Neural cell (in vitro differentiated cells): ENCODE measurements at regions not wholly inside any gene's neighbourhood (a gene's known extent, or its start where the extent isn't known, plus 50 kb on each side); places are given as distances from the start of the nearest gene placed in this dataset.

ENCODE experiments used
- H2AFZ ChIP-seq: fragments of 200-600, 300-800 bp; sonication (generic), shearing (Covaris generic); 2 replicates; pipeline ENCODE4 v1.6.0; 2014; ENCODE audit warnings: low read depth, mild to moderate bottlenecking, antibody characterized with exemption, low read length, moderate library complexity
- H3F3A ChIP-seq: fragments of 200-600 bp; shearing (Covaris generic); 2 replicates; pipeline ENCODE4 v1.6.1; 2016; ENCODE audit warnings: mild to moderate bottlenecking, moderate library complexity, mixed read lengths, antibody characterized with exemption, low read length; ENCODE audit not compliant: insufficient read depth, poor library complexity, severe bottlenecking
- H3K27ac ChIP-seq: fragments of 200-600, 300-800 bp; sonication (generic), shearing (Covaris generic); 2 replicates; pipeline ENCODE4 v1.5.1; 2014; ENCODE audit warnings: mild to moderate bottlenecking, low read length, moderate library complexity
- H3K27me3 ChIP-seq: fragments of 300-800, 200-600 bp; sonication (generic), shearing (Covaris generic); 2 replicates; pipeline ENCODE4 v1.6.0; 2014; ENCODE audit warnings: mild to moderate bottlenecking, low read depth, low read length, moderate library complexity; ENCODE audit not compliant: insufficient read depth
- H3K36me3 ChIP-seq: fragments of 300-800, 200-600 bp; sonication (generic), shearing (Covaris generic); 2 replicates; pipeline ENCODE4 v1.5.1; 2014; ENCODE audit warnings: mild to moderate bottlenecking, antibody characterized with exemption, low read length, moderate library complexity; ENCODE audit not compliant: insufficient read depth
- H3K4me2 ChIP-seq: fragments of 300-800, 200-600 bp; sonication (generic), shearing (Covaris generic); 2 replicates; pipeline ENCODE4 v1.6.0; 2014; ENCODE audit warnings: mild to moderate bottlenecking, low read length
- H3K4me3 ChIP-seq: fragments of 300-800, 200-600 bp; sonication (generic), shearing (Covaris generic); 2 replicates; pipeline ENCODE4 v1.5.1; 2014; ENCODE audit warnings: mild to moderate bottlenecking, low read length, moderate library complexity
- H3K79me2 ChIP-seq: fragments of 200-600 bp; shearing (Covaris generic); replicated peaks from 2 replicates; pipeline ENCODE4 v1.6.0; 2014; ENCODE audit warnings: mild to moderate bottlenecking, low read length, moderate library complexity; ENCODE audit not compliant: insufficient read depth
- H3K9ac ChIP-seq: fragments of 300-800, 200-600 bp; sonication (generic), shearing (Covaris generic); 2 replicates; pipeline ENCODE4 v1.6.1; 2016; ENCODE audit warnings: mild to moderate bottlenecking, low read length, mixed read lengths
- H3K9me2 ChIP-seq: fragments of 200-600 bp; shearing (Covaris generic); 2 replicates; pipeline ENCODE4 v1.6.1; 2016; ENCODE audit warnings: mild to moderate bottlenecking, low read length, mixed read lengths; ENCODE audit not compliant: insufficient read depth
- H3K9me3 ChIP-seq: fragments of 200-600, 300-800 bp; sonication (generic), shearing (Covaris generic); 2 replicates; pipeline ENCODE4 v1.6.1; 2016; ENCODE audit warnings: mild to moderate bottlenecking, mixed run types, low read length, moderate library complexity, mixed read lengths
- H4K20me1 ChIP-seq: fragments of 200-600 bp; shearing (Covaris generic); 2 replicates; pipeline ENCODE4 v1.6.1; 2016; ENCODE audit warnings: mild to moderate bottlenecking, mixed run types; ENCODE audit not compliant: insufficient read depth
- CTCF ChIP-seq: fragments of 450-650 bp; IDR thresholded peaks from 2 replicates; pipeline ENCODE4 v1.5.1; 2014; ENCODE audit warnings: antibody characterized with exemption, mild to moderate bottlenecking, moderate library complexity; ENCODE audit not compliant: poor library complexity, severe bottlenecking
- EP300 ChIP-seq: fragments of 450-650 bp; conservative IDR thresholded peaks from 2 replicates; pipeline ENCODE4 v1.6.1; 2014; ENCODE audit warnings: antibody characterized with exemption, mild to moderate bottlenecking, moderate library complexity; ENCODE audit not compliant: poor library complexity, severe bottlenecking
- EZH2 ChIP-seq: fragments of 200-600, 300-800 bp; shearing (Covaris generic), sonication (generic); IDR thresholded peaks from 2 replicates; pipeline ENCODE4 v1.6.1; 2014; ENCODE audit warnings: antibody characterized with exemption, low read length, borderline replicate concordance, mild to moderate bottlenecking; ENCODE audit not compliant: insufficient read depth, poor library complexity, severe bottlenecking
- MXI1 ChIP-seq: fragments of 450-650 bp; conservative IDR thresholded peaks from 2 replicates; pipeline ENCODE4 v1.6.1; 2014; ENCODE audit warnings: antibody characterized with exemption, mild to moderate bottlenecking; ENCODE audit not compliant: poor library complexity, severe bottlenecking
- POLR2AphosphoS5 ChIP-seq: IDR thresholded peaks from 2 replicates; pipeline ENCODE4 v1.6.1; 2012
- RAD21 ChIP-seq: fragments of 450-650 bp; conservative IDR thresholded peaks from 2 replicates; pipeline ENCODE4 v1.6.1; 2014; ENCODE audit warnings: antibody characterized with exemption, mild to moderate bottlenecking, moderate library complexity
- REST ChIP-seq: IDR thresholded peaks from 2 replicates; pipeline ENCODE4 v1.6.1; 2012; ENCODE audit warnings: borderline replicate concordance
- SMC3 ChIP-seq: fragments of 450-650 bp; conservative IDR thresholded peaks from 2 replicates; pipeline ENCODE4 v1.6.1; 2014; ENCODE audit warnings: antibody characterized with exemption, mild to moderate bottlenecking, moderate library complexity; ENCODE audit not compliant: poor library complexity
- TAF1 ChIP-seq: IDR thresholded peaks from 2 replicates; pipeline ENCODE4 v1.6.1; 2012; ENCODE audit warnings: low read depth

GRCh38 chr5:77869116-77869798 lies 93.1 kb upstream of the TBCA start:
- H3K36me3 ChIP-seq: no peaks in the 10 kb centered on the region
- H3K9me2 ChIP-seq: no peaks in the 10 kb centered on the region
- no peaks in the 10 kb centered on the region for H3K79me2 ChIP-seq
- H3K9me3 ChIP-seq: no peaks in the 10 kb centered on the region
- TF ChIP-seq RAD21 (no peak), SMC3 (no peak)
- no peak overlapping the region for H3K27ac ChIP-seq
- H3K27me3 ChIP-seq: peaks cover 31% of the 10 kb centered on the region
- no peak overlapping the region for H3K9ac ChIP-seq
- H3K4me3 ChIP-seq: no peak overlapping the region
- no peak overlapping the region for H3K4me2 ChIP-seq
- H4K20me1 ChIP-seq: no peaks in the 10 kb centered on the region
- no peak overlapping the region for H2AFZ ChIP-seq
- no peaks in the 10 kb centered on the region for H3F3A ChIP-seq

DNA sequence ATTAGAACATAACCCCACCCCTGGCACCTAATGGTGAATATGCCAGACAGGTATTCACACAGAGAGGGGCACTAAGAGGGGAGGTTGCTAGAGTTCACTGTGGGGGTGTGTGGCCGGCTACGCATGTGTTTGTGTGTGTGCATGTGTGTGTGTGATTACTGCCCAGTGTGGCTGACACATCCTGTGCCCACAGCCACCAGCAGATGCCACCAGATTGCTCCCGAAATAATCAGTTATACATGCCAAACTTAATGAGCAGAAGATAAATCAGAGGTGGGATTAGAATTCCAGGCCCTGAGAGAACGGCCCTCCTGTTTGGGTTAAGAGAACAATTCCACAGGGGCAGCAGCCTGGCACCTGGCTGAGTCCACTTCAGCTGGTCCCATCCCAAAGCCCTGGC lies 91.8 kb upstream of the TBCA start:
- Histone ChIP-seq H4K20me1 (no peaks in the 10 kb centered on the region), H3K27me3 (peaks cover 44% of the 10 kb centered on the region), H3F3A (no peaks in the 10 kb centered on the region), H3K4me2 (no peak overlapping the region), H3K27ac (no peak overlapping the region), H3K4me3 (no peak overlapping the region), H3K9ac (no peak overlapping the region), H3K36me3 (no peaks in the 10 kb centered on the region), H3K79me2 (no peaks in the 10 kb centered on the region), H2AFZ (no peak overlapping the region), H3K9me3 (no peaks in the 10 kb centered on the region), H3K9me2 (no peaks in the 10 kb centered on the region)
- TF ChIP-seq RAD21 (no peak), TAF1 (no peak), EZH2 (no peak), EP300 (no peak), SMC3 (no peak), POLR2AphosphoS5 (no peak), CTCF (no peak), MXI1 (no peak), REST (no peak)
